Activated CD4-positive, alpha-beta T cell treated with anti-CD3 and anti-CD28 coated beads, Interleukin-2, amount 50 U/mL, for 48 hours (primary cell): ENCODE measurements at regions not wholly inside any gene's neighbourhood (a gene's known extent, or its start where the extent isn't known, plus 50 kb on each side); places are given as distances from the start of the nearest gene placed in this dataset.
"Not testable (repeated sequence)": the region's sequence is repeated elsewhere in the genome, so short reads cannot be mapped to it uniquely, and the experiment has no call there.

ENCODE experiments used
- DNase-seq, 2 experiments: peaks; one replicate each; pipeline ENCODE4 v3.0.0-alpha.2; 2020

DNA sequence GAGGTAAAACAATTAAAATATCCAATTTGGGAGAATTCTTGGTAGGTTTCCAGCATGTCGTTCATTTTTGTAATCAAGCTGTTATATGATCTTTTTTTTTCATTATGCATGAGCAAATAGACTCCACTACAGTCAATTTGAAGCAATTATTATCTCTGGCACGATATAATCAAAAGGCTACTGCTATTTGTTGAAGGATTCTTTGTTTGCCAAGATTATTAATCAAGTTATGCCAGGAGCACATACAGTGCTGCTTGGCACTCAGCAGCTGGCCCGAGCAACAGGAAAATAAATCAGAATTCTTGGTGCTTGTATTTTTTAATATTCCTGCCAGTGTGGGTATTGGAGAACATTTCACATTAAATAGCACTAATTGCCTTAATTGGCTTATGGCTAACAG is 279.5 kb downstream of the RND3 start:
- no peak for DNase-seq

DNA sequence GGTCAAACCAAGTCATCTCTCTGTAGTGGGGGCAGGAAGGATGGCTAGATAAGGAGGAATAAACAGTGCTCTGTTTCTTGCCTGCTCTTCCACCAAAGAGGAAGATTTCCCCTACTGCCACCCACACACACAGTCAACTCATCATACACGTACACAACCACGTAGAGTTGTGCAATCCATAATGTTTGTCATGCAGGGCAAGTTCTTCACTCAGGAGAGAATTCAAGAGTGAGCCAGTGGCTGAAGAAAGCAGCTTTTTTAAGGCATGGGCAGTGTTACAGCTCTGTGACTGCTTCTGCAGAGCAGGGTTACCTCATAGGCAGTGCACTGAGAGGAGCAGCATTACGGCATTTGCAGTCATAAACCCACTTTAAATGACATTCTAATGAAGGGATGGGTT is 283.0 kb downstream of the RND3 start:
- no peak for DNase-seq

DNA sequence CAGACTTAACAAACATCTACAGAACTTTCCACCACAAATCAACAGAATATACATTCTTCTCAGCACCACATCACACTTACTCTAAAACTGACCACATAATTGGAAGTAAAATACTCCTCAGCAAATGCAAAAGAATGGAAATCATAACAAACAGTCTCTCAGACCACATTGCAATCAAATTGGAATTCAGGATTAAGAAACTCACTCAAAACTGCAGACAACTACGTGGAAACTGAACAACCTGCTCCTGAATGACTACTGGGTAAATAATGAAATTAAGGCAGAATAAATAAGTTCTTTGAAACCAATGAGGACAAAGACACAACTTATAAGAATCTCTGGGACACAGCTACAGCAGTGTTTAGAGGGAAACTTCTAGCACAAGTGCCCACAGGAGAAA is 292.7 kb downstream of the RND3 start:
- not testable (repeated sequence) for DNase-seq

DNA sequence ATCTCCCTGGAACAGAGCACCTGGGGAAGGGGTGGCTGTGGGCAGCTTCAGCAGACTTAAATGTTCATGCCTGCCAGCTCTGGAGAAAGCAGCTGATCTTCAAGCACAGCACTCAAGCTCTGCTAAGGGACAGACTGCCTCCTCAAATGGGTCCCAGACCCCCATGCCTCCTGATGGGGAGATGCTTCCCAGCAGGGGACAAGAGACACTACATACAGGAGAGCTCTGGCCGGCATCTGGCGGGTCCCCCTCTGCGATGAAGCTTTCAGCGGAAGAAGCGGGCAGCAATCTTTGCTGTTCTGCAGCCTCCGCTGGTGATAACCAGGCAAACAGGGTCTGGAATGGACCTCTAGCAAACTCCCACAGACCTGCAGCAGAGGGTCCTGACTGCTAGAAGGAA is 294.8 kb downstream of the RND3 start:
- no peak for DNase-seq

DNA sequence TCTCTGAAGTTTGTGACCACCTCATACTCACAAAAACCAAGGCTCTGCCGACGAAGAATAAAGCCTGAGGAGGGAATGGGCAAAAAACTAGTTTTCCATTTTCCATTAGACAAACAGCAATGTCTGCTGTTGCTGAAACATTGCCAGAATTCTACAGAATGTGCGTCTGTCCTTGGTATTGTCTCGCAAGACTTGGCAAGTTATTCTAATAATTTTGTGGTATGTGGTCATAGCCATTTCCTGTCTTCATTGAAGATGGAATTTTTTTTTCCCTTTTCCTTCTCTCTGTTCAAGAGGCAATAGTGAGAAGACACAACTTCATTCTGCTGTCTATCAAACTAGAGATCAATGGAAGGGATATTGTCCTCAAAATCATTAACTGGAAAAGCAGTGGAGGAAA is 296.1 kb downstream of the RND3 start:
- DNase-seq = no peak

DNA sequence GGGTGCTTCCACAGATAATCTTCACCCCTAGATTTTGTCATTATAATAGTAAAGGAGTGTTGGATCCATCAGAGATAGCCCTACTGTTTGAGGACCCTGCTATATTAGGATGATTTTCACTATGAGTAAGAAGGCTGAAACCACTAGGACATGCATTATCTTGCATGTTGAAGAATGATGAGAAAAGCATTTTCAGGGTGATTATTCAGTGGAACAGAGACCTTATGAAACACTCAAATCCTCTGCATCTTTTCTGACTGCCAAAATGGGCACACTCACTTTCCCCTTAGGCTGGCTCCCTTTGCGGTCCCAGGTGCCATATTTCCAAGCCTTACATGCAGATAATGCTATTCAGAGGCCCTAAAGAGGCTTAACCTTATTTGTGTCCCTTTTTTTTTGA is 296.9 kb downstream of the RND3 start:
- no peak for DNase-seq

DNA sequence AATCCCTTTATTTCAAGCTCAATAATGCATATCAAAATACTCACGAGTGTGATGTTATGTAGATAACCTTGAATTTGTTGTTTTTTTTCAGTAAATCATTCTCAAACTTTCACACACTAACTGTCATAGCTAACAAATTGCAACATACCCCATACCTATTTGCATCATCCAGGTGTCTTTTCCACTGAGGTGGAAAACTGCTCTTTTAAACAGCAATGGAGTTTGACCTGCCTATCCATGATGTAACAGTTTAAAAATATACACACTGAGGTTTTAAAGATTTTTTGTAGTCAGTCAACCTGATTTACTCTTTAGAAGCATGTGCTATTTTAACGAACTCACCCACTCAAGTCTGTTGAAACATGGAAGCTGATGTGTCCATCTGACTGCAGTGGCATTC is 298.7 kb downstream of the RND3 start:
- no peak for DNase-seq

DNA sequence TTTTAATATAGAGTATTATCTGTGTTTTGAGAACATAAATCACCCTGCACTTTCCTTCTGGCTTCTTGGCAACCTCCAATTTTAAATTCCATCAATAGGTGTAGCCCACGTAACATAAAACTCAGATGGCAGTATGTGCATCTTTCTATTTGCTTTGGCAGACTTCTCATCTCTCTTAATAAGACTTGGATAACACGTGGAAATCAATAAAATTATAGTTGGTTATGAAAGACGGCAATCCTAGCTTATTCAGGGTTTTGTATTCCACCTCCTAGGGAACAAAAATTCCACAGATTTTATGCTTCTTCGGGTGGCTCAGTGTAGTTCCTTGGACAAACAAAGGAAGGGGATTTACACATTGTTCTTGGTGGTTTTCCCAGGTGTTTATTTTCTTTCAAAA is 299.3 kb downstream of the RND3 start:
- no peak for DNase-seq

DNA sequence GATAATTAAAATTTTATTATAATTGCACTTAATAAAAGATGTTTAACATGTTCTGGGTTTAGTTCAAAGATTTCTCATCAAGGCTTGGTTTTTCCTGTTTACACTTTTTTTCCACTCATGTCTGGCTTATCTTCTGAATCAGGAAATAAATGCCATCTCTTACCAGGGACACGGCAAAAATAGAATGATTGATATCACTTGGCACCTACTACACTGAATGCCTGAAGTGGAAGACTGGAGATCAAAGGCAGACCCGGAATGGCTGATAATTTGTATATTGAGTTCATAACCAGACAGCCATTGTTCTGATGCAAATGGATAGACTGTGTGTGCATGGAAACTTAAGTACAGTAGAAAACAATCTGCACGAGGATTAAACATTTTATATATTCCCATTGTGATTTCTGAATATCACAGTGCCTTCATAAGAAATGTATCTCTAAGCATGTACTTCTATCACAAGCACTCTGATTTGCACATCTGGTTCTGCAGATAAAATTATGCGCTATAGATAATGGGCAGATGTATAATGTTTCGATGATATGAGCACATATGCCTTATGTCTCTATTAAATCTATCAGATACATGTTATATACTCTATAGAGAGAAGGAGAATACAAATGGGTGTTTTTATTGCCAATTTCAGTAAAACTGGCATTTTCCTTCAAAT is 304.8 kb downstream of the RND3 start:
- no peak for DNase-seq

DNA sequence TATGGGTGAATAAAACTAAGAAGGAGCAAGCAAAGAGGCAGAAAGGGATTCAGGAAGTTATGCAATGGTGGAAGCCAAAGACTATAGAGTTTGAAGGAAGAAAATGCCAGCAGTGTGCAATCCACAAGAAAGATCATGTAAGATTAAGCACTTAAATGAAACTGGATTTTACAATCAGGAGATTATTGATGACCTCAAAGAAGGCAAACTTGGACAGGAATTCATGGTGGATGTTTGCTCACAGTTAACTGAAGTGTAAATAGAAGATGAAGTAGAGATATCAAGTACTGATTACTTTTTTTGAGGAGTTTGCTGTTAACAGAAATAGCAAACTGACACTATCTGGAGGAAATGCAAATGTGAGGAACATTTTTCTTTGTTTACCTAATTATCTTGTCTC is 308.9 kb downstream of the RND3 start:
- no peak for DNase-seq

DNA sequence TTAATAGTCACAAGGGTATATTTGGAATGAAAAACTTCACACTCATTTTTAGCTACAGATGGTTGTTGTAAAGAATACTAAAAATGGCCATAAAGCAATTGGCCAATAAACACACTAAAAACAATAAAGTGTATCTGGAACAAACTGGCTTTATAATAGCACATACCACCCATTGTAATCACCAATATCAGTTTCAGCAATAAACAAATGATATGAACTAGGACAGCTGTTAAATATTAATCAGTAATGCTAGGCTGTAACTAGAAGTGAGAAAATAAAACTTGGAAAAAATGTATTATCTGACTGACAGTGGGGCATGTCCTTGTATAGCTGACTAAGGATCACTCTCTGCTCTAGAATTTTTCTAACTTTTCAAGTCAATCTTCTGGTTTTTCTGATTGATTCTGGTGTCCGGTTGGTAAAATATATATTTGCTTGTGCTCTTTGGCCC is 312.5 kb downstream of the RND3 start:
- no peak for DNase-seq

DNA sequence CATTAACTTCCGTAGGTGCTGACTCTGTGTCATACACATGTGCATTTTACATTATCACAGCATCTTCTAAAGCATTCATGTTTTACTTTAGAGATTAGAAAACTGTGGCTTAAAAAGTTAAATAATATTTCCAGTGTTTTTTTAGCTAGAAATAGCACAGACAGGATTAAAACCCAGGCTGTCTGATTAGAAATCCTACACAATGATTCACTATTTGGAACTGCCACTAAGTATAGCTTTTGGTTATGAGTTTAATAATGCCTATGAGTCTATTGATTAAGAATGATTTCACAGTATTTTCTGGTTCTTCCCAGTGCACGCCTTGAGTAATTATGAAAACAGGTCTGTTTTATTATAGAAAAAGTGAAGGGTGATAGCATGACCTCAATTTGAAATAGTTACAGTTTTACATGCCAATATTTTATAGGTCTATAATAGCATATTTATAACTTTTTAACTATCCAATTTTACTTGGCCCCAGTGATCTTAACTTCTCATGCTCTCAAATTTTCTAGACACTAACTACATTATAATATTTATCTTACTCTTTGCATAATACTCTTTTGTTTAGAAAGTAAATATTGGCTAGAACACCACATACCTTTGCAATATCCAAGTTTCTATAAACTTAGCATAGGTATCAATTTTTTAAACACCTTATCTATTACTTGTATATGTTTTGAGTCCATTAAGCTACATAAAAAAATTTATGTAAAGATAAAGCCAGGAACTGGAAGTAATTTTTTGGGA is 313.2 kb downstream of the RND3 start:
- DNase-seq = no peak

DNA sequence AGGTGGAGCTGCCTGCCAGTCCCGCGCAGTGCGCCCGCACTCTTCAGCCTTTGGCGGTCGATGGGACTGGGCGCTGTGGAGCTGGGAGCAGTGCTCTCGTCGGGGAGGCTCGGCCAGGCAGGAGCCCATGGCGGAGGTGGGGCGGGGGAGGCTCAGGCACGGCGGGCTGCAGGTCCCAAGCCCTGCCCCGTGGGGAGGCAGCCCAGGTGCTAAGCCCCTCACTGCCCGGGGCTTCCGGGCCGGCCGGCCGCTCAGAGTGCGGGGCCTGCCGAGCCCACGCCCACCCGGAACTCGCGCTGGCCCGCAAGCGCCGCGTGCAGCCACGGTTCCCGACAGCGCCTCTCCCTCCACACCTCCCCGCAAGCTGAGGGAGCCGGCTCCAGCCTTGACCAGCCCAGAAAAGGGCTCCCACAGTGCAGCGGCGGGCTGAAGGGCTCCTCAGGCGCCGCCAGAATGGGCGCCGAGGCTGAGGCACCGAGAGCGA is 316.4 kb downstream of the RND3 start:
- no peak for DNase-seq

DNA sequence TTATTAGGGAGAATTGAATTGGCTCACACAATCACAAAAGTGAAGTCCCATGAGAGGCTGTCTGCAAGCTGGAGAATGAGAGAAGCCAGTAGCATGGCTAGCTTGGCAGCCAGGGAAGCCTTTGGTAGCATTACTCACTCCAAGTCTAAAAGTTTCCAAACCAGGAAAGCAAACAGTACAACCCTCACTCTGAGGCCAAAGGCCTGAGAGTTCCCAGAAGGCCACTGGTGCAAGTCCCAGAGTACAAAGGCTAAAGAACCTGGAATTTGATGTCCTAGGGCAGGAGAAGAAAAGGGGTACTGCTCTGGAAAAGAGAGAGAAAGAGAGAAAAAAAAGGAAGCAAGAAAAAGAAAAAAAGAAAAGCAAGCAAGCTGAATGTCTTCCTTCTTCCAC is 318.2 kb downstream of the RND3 start:
- no peak for DNase-seq

DNA sequence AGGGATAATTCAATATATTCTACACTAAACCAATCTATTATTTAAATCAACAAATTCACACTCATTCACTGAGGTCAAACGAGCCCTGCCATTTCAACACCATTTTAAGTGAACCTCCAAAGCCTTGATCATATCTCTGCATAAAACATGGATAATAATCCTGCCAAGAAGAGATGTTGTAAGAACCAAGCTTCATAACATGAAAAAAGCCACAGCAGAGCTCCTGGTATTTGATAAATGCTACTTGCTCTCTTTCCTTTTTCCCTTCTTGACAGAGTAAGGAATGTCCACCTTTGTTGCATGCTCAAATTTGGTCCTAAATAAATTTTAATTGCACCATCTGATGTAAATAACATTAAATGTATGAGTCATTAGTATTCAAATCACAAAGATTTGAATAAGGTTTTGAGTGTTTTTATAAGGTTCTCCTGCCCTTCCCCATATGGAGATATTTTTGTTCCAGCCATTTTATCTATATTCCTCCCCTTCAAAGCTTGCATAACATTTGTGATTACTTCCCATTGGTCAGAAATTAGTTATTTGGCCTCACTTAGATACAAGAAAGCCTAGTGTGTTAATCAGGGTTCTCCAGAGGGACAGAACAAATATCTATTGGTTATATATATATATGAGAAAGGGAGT is 318.8 kb downstream of the RND3 start:
- no peak for DNase-seq

DNA sequence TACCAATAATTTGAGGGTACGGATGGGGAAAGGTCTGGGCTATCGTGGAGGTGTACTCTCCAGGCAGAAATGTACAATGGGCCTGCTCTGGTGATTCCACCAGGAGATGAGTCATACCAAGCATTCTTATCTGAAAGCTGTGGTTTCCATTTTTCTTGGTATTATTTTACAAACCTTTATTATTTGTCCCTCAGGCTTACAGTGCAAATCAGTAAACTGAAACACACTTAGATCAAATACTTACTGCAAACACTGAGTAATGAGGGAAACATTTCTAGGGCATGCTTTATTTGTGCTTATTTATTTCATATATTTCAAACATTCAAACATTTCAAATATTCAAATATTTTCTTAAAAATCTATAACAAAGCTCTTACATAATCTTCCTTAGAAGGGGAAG is 319.8 kb downstream of the RND3 start:
- DNase-seq = no peak

DNA sequence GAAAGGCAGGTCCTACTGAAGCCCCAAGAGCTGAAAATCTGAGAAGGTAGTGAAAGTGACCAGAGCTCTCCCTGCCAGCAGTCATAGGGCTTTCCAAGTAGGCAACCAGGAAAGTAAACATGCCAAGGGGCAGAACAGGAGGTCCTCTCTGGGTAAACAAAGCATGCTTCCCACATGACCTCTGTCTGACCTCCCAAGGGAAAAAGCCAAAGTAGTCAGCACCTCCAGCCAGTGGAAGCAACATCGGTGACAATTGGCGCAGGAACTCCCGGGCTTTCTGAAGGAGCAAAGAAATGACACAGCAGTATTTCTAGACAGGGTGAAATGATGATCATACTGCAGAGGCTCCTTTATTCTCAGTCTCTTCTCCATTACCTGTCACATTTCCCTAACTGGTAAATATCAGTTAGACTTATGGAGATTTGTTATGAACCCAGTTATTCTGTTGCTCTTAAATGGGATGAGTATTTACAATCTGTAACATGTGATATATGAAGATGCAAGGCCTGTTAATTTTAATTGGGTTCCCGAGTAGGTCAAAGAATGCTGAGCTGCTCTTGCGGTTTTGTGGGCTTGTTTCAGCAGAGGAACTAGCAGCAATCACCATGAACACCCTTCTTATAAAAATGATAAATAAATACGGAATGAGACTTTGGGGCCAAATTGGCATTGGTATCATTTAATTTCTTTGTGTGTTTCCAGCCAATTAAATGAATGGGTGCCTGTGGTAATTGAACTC is 321.0 kb downstream of the RND3 start:
- no peak for DNase-seq

DNA sequence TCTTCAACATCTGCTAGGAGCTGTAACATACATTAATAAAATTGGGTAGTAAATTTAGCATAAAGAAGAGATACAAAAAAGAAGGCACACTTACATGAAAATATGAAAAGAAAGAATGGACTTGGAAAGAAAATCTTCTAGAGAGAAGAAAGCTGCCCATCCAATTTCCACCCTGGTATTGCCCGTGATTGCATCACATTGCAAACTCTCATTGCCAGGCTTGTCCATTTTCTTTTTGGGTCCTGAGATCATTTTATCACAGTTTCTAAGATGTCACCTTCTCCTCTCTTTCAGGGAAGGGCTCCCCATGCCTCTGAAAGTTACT is 321.5 kb downstream of the RND3 start:
- DNase-seq = no peak

DNA sequence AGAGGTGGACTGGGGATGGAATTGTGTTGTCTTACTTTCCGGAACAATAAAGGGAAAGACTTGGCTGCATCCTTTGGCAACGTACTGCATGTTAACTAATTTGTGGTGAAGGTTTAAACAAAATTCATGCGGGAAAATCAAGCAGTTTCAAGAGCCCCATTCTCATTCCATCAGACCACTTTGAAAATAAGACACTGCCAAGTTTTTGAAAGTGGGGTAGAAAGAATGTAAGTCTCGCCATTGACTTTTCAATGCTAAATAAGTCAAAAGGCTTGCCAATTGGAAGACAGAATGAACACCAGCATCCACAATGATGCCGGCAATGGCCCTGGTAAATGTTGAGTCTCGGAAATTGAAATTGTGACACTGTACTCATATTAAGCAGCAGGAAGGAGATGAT is 322.0 kb downstream of the RND3 start:
- DNase-seq = no peak

DNA sequence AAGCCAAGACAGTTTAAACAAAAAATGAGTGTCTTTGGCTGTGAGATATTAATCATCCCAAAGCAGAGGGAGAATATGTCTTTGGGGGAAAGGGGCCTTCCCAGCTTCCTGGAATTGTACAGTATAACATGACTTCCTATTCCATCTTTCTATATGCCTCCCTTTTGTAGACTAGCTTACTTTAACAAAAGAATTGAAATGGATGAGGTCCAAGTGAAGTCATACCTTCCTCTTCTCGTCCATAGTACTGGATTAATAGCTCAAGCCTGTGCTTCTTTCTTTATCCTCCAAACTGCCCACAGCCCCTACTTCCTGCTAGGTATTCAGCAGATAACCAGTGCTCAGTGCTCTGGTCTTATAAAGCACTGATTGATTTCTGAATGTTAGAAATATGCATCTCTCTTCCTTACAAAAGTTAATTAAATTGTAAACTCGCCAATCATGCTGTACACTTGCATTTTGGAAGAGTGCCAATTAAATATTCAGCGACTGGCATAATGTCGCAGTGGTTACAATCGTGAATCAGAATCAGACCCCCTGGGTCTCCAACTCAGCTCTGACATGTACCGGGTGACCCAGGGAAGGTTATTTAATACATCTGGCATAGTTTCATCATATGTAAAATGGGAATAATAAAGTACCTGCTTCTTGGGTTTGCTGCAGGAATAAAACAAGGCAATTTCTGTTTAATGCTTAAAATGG is 325.1 kb downstream of the RND3 start:
- DNase-seq = no peak

DNA sequence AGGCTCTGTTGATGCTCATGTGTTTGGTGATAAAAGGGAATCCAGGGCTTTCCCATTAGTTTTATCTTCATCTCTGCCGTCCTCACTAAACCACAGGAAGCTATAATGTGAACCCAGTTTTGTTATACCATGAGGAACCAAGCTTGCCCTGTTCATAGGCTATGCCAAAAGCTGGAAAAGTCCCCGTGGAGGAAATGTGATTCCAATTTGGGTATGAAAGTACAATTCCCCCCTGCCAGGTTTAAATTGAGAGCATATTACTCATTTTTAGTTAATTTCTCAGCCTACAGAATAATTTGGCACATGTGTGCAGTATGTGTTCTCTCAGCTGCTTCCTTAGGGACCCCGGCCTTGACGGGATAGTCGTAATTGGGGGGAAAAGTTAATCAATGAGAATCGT is 327.4 kb downstream of the RND3 start:
- no peak for DNase-seq

DNA sequence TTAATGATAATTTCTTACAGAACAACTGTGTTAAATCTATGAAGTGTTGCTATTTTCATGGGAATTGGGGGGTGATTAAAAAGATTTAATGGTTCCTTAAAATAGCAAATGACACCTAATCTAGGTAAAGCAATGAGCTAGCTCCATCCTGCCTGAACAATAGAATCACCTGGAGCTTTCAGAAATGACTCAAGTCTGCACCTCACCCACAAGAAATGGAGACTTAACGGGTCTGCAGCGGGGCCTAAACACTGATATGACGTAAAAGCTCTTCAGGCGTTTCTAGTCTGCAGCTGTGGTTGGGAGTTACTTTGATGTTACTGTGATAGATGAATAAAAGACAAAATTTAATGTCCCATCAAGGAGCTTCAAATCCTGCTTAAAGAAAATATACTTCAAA is 328.2 kb downstream of the RND3 start:
- no peak for DNase-seq

DNA sequence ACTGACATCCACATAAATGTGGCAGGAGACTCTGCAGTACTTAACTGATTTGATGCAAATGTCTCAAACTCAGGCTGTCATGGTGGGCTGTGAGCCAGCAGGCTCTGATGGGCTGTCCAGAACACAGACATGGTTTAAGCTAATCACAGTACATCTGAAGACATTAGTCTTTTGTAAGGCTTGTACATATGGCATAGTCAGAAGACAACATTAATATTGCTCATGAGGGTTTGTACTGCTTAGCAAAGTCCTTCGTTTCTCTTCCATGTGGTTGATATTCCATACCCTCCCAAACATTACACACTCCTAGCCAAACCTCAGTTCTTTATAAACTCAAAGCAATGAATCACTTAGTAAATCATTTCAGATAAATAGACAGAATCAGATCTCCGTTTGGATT is 330.6 kb downstream of the RND3 start:
- no peak for DNase-seq
